ENCODE measurements at regions not wholly inside any gene's neighbourhood (a gene's known extent, or its start where the extent isn't known, plus 50 kb on each side); places are given as distances from the start of the nearest gene placed in this dataset.
"Not testable (repeated sequence)": the region's sequence is repeated elsewhere in the genome, so short reads cannot be mapped to it uniquely, and the experiment has no call there.

DNA sequence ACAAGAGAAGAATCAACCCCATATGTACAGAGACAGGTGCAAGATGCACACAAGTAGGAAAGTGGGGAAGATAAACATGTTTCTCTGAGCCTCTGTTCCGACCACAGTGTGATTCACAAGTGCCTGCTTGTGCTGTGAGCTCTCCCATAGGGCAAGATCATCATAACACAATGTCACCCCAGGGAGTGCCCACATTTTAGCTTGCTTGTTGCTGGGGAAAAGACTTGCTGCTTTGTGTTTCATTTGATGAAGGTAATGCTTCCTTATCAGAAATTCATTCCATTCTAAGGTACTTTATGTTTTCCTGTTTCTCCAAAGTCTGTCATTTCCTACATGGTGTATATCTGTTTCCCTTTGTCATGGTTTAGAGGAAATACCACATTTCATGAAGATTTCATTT lies 304.5 kb upstream of the DIPK2B start:
- Histone ChIP-seq H3K4me3 (ENCODE audit: low read depth in 2 of 2, low read length in 2 of 2) (no peak overlapping the region), H3K27ac (ENCODE audit: low read length) (peak overlapping the region; percentile 39; the same call in 1 of the 2 replicates), H3K27me3 (ENCODE audit: control insufficient read depth, insufficient read depth, low read length) (no peaks in the 10 kb centered on the region), H3K36me3 (ENCODE audit: control insufficient read depth, insufficient read depth, low read length) (no peaks in the 10 kb centered on the region), H3K9me3 (ENCODE audit: control insufficient read depth, insufficient read depth, low read depth, low read length) (peaks cover 9% of the 10 kb centered on the region; the same call in 1 of the 2 replicates), H3K4me1 (ENCODE audit: control insufficient read depth, insufficient read depth, low read length) (peaks cover 11% of the 10 kb centered on the region)
- TF ChIP-seq POLR2AphosphoS5 (IDR thresholded peaks at IDR 0.05; ENCODE audit: low read depth, low read length) = no peak
- TF ChIP-seq CTCF (IDR thresholded peaks at IDR 0.05) = no peak
- no peak for TF ChIP-seq TCF7L2 (IDR thresholded peaks at IDR 0.05; ENCODE audit: low read depth, low read length)
- no peak for TF ChIP-seq SIN3A (IDR thresholded peaks at IDR 0.05; ENCODE audit: borderline replicate concordance, insufficient read depth, low read depth, low read length)
- TF ChIP-seq, protein P1, sequence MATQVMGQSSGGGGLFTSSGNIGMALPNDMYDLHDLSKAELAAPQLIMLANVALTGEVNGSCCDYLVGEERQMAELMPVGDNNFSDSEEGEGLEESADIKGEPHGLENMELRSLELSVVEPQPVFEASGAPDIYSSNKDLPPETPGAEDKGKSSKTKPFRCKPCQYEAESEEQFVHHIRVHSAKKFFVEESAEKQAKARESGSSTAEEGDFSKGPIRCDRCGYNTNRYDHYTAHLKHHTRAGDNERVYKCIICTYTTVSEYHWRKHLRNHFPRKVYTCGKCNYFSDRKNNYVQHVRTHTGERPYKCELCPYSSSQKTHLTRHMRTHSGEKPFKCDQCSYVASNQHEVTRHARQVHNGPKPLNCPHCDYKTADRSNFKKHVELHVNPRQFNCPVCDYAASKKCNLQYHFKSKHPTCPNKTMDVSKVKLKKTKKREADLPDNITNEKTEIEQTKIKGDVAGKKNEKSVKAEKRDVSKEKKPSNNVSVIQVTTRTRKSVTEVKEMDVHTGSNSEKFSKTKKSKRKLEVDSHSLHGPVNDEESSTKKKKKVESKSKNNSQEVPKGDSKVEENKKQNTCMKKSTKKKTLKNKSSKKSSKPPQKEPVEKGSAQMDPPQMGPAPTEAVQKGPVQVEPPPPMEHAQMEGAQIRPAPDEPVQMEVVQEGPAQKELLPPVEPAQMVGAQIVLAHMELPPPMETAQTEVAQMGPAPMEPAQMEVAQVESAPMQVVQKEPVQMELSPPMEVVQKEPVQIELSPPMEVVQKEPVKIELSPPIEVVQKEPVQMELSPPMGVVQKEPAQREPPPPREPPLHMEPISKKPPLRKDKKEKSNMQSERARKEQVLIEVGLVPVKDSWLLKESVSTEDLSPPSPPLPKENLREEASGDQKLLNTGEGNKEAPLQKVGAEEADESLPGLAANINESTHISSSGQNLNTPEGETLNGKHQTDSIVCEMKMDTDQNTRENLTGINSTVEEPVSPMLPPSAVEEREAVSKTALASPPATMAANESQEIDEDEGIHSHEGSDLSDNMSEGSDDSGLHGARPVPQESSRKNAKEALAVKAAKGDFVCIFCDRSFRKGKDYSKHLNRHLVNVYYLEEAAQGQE (IDR thresholded peaks at IDR 0.05; ENCODE audit: insufficient read depth in 1 of 2, low read depth in 2 of 2, low read length in 1 of 2) = no peak
- BruUV-seq (replicated peaks) = no TSS peak
- DNase-seq (ENCODE audit: low read depth, low spot score) (no peak), ATAC-seq (no peak)
- POLR2A ChIA-PET = no interaction called here
- CTCF ChIA-PET = no interaction called here
- intact Hi-C loops (cut with micrococcal nuclease; ENCODE audit: unreplicated experiment) (loop anchor here (10.0 kb wide), 1 partner anchor 180 kb away; no protein-coding TSS in a partner anchor), in situ Hi-C loops (cut with HindIII; ENCODE audit: low pct_unique_long_range_greater_than_20kb, low sequenced_read_pairs) (no loop called here)

- H3K27ac ChIP-seq (ENCODE audit: low read length); CTCF ChIA-PET; H3K36me3 ChIP-seq (ENCODE audit: control insufficient read depth, insufficient read depth, low read length); ATAC-seq; H3K9me3 ChIP-seq (ENCODE audit: control insufficient read depth, insufficient read depth, low read depth, low read length); DNase-seq (ENCODE audit: low read depth, low spot score); BruUV-seq (replicated peaks); H3K4me3 ChIP-seq (ENCODE audit: low read depth in 2 of 2, low read length in 2 of 2); POLR2A ChIA-PET; H3K27me3 ChIP-seq (ENCODE audit: control insufficient read depth, insufficient read depth, low read length); in situ Hi-C loops (cut with HindIII; ENCODE audit: low pct_unique_long_range_greater_than_20kb, low sequenced_read_pairs): not testable (repeated sequence)
- intact Hi-C loops (cut with micrococcal nuclease; ENCODE audit: unreplicated experiment) = loop anchor here (10.0 kb wide), 1 partner anchor 179 kb away; no protein-coding TSS in a partner anchor
- peaks cover 11% of the 10 kb centered on the region for H3K4me1 ChIP-seq (ENCODE audit: control insufficient read depth, insufficient read depth, low read length)
Observed at GRCh38 chrX:45503787-45504362, 303.2 kb upstream of the DIPK2B start.

DNA sequence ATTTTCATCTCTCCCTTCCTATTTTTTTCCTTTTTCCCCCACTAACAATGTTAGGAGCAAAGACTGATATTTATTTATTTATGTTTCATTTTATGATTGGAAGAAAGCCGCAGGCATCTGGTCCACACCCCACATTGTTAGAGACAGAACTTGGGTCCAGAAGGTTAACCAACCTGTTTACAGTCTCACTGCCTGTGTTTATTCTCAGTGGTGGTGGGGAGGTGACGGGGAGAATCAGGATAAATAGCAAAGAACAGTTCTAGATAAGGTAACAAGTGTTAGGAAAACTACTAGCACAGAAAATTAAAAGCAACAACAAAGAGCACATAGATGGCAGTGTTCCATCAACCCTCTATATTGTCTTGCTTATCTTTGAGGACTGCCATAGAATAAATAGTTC lies 301.7 kb upstream of the DIPK2B start:
- no peak for ATAC-seq
- no peak for TF ChIP-seq SIN3A (IDR thresholded peaks at IDR 0.05; ENCODE audit: borderline replicate concordance, insufficient read depth, low read depth, low read length)
- TF ChIP-seq POLR2AphosphoS5 (IDR thresholded peaks at IDR 0.05; ENCODE audit: low read depth, low read length) = no peak
- no peak for TF ChIP-seq CTCF (IDR thresholded peaks at IDR 0.05)
- TF ChIP-seq TCF7L2 (IDR thresholded peaks at IDR 0.05; ENCODE audit: low read depth, low read length) = no peak
- TF ChIP-seq, protein P1 (IDR thresholded peaks at IDR 0.05; ENCODE audit: insufficient read depth in 1 of 2, low read depth in 2 of 2, low read length in 1 of 2) = no peak
- intact Hi-C loops (cut with micrococcal nuclease; ENCODE audit: unreplicated experiment) = loop anchor here (10.0 kb wide), 1 partner anchor 178 kb away; no protein-coding TSS in a partner anchor
- no peak overlapping the region for H3K27ac ChIP-seq (ENCODE audit: low read length)
- H3K27me3 ChIP-seq (ENCODE audit: control insufficient read depth, insufficient read depth, low read length) = no peaks in the 10 kb centered on the region
- in situ Hi-C loops (cut with HindIII; ENCODE audit: low pct_unique_long_range_greater_than_20kb, low sequenced_read_pairs) = no loop called here
- BruUV-seq (replicated peaks) = no TSS peak
- H3K36me3 ChIP-seq (ENCODE audit: control insufficient read depth, insufficient read depth, low read length) = no peaks in the 10 kb centered on the region
- no peak for DNase-seq (ENCODE audit: low read depth, low spot score)
- peaks cover 11% of the 10 kb centered on the region for H3K4me1 ChIP-seq (ENCODE audit: control insufficient read depth, insufficient read depth, low read length)
- no peak overlapping the region for H3K4me3 ChIP-seq (ENCODE audit: low read depth in 2 of 2, low read length in 2 of 2)
- POLR2A ChIA-PET = no interaction called here
- peaks cover 5% of the 10 kb centered on the region; the same call in 1 of the 2 replicates for H3K9me3 ChIP-seq (ENCODE audit: control insufficient read depth, insufficient read depth, low read depth, low read length)
- CTCF ChIA-PET = no interaction called here

All from Panc1 (cell line).